Panc1 (cell line): ENCODE measurements at regions not wholly inside any gene's neighbourhood (a gene's known extent, or its start where the extent isn't known, plus 50 kb on each side); places are given as distances from the start of the nearest gene placed in this dataset.

Experiments used
- ATAC-seq: fragments of 200-7000 bp; cut with Tn5 transposase; 2 replicates; pipeline ENCODE4 v1.9.1; 2020; ENCODE audit warnings: mild to moderate bottlenecking, moderate library complexity
- BruUV-seq: library from RNA; stranded (reverse); fragments of 400-500 nt; replicated peaks from 2 replicates; lab custom pipeline; 2021; lab: Mats Ljungman, UMichigan
- CTCF ChIA-PET: fragments of 300-600 bp; sonication (Branson Sonifier 250); formaldehyde crosslinking; loops from one replicate; lab custom pipeline; 2022; ENCODE audit warnings: antibody characterized with exemption; lab: Charles Lee
- POLR2A ChIA-PET: fragments of 300-600 bp; sonication (Branson Sonifier 250); formaldehyde crosslinking; loops from one replicate; lab custom pipeline; 2022; ENCODE audit warnings: antibody characterized with exemption; lab: Charles Lee
- DNase-seq: peaks from one replicate; pipeline ENCODE4 v3.0.0-alpha.2; 2010; ENCODE audit warnings: low read depth, low spot score
- H3K27ac ChIP-seq: 2 replicates; pipeline ENCODE4 v1.5.1; 2011; ENCODE audit warnings: mild to moderate bottlenecking, low read length, inconsistent platforms
- H3K27me3 ChIP-seq: fragments of 200-500 bp; sonication (Bioruptor generic); 2 replicates; pipeline ENCODE4 v1.6.0; 2014; ENCODE audit warnings: low read length, inconsistent platforms; ENCODE audit not compliant: control insufficient read depth, insufficient read depth
- H3K36me3 ChIP-seq: fragments of 200-500 bp; sonication (Bioruptor generic); 2 replicates; pipeline ENCODE4 v1.5.1; 2014; ENCODE audit warnings: inconsistent platforms, mild to moderate bottlenecking, low read length, moderate library complexity; ENCODE audit not compliant: control insufficient read depth, insufficient read depth
- H3K4me1 ChIP-seq: 2 replicates; pipeline ENCODE4 v1.5.1; 2011; ENCODE audit warnings: inconsistent platforms, mild to moderate bottlenecking, low read length, moderate library complexity; ENCODE audit not compliant: control insufficient read depth, insufficient read depth
- H3K4me3 ChIP-seq, 2 experiments: 2 replicates each; pipeline ENCODE4 v1.5.1; 2011 to 2012; ENCODE audit warnings: low read depth in 2 of 2, low read length in 2 of 2, mild to moderate bottlenecking in 2 of 2, inconsistent platforms in 1 of 2, moderate library complexity in 1 of 2
- H3K9me3 ChIP-seq: fragments of 200-500 bp; sonication (Bioruptor generic); 2 replicates; pipeline ENCODE4 v1.5.1; 2014; ENCODE audit warnings: low read depth, mild to moderate bottlenecking, inconsistent platforms, low read length, moderate library complexity; ENCODE audit not compliant: control insufficient read depth, insufficient read depth
- POLR2AphosphoS5 ChIP-seq: IDR thresholded peaks from 2 replicates; pipeline ENCODE4 v1.6.1; 2012; ENCODE audit warnings: mild to moderate bottlenecking, low read depth, low read length, moderate library complexity
- SIN3A ChIP-seq: IDR thresholded peaks from 2 replicates; pipeline ENCODE4 v1.6.1; 2012; ENCODE audit warnings: low read depth, mild to moderate bottlenecking, low read length, moderate library complexity, borderline replicate concordance; ENCODE audit not compliant: insufficient read depth
- TCF7L2 ChIP-seq: IDR thresholded peaks from 2 replicates; pipeline ENCODE4 v1.6.1; 2011; ENCODE audit warnings: mild to moderate bottlenecking, low read depth, low read length, inconsistent platforms
- in situ Hi-C: cut with HindIII; loops from 2 replicates; pipeline ENCODE4 v1.10.0; 2016; ENCODE audit warnings: low sequenced_read_pairs, low pct_unique_long_range_greater_than_20kb
- intact Hi-C: fragments of 100-400 bp; cut with micrococcal nuclease; formaldehyde crosslinking; loops from one replicate; pipeline ENCODE4 v1.10.0; 2022; ENCODE audit not compliant: unreplicated experiment
- TF ChIP-seq, protein P1 (sequence below): fragments of 450-650 bp; IDR thresholded peaks from 2 replicates; pipeline ENCODE4 v1.5.1; 2017; ENCODE audit warnings: mild to moderate bottlenecking
- TF ChIP-seq, protein P2 (sequence below), 2 experiments: IDR thresholded peaks; 2 replicates each; pipeline ENCODE4 v1.6.1; 2011 to 2012; ENCODE audit warnings: low read depth in 2 of 2, control low read depth in 1 of 2, low read length in 1 of 2, mild to moderate bottlenecking in 1 of 2, moderate library complexity in 1 of 2; ENCODE audit not compliant: insufficient read depth in 1 of 2

DNA sequence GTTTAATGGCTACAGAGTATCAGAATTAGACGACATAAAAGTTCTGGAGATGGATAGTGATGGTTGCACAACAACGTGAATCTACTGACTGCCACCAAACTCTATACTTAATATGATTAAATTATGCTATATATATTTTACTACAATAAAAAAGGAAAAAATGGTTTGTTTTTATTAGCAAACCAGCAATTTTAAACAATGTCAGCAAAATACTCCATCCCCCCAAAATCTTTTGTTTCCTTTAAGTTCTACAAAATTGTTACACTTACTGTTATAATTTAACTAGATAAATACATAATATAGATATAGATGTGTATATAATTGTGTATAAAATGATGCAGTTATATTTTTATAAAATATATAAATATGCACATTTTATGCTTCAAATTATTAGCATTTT is 710.8 kb upstream of the UBE2E2 start:
- Histone ChIP-seq H3K4me1 (no peaks in the 10 kb centered on the region), H3K36me3 (no peaks in the 10 kb centered on the region), H3K27me3 (no peaks in the 10 kb centered on the region), H3K9me3 (no peaks in the 10 kb centered on the region), H3K27ac (no peak overlapping the region), H3K4me3 (no peak overlapping the region)
- intact Hi-C loops: no loop called here
- DNase-seq (no peak), ATAC-seq (no peak)
- in situ Hi-C loops: no loop called here
- TF ChIP-seq POLR2AphosphoS5 (no peak), SIN3A (no peak), TCF7L2 (no peak)
- TF ChIP-seq, protein P1, sequence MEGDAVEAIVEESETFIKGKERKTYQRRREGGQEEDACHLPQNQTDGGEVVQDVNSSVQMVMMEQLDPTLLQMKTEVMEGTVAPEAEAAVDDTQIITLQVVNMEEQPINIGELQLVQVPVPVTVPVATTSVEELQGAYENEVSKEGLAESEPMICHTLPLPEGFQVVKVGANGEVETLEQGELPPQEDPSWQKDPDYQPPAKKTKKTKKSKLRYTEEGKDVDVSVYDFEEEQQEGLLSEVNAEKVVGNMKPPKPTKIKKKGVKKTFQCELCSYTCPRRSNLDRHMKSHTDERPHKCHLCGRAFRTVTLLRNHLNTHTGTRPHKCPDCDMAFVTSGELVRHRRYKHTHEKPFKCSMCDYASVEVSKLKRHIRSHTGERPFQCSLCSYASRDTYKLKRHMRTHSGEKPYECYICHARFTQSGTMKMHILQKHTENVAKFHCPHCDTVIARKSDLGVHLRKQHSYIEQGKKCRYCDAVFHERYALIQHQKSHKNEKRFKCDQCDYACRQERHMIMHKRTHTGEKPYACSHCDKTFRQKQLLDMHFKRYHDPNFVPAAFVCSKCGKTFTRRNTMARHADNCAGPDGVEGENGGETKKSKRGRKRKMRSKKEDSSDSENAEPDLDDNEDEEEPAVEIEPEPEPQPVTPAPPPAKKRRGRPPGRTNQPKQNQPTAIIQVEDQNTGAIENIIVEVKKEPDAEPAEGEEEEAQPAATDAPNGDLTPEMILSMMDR: no peak
- BruUV-seq: no TSS peak
- ChIA-PET CTCF (no interaction called here), POLR2A (no interaction called here)

DNA sequence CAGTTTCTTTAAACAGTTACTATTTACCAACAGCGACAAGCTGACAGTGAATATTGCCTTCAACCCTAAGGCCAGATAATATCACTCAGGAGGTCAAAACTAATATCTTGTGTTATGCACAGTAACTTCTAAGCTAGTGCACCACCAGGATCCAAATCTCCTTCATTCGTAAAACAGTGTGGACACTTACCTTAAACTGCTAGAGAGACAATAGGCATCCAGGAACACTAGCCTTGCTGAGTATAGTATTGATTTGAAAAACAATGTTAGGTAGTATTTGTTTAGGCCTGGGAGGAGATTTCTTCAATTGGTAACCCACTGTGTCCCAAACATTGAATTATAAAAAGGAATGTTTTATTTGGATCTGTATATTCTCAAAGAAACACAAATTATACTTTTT is 707.9 kb upstream of the UBE2E2 start:
- Histone ChIP-seq H3K4me1 (no peaks in the 10 kb centered on the region), H3K36me3 (no peaks in the 10 kb centered on the region), H3K27me3 (no peaks in the 10 kb centered on the region), H3K27ac (no peak overlapping the region), H3K9me3 (no peaks in the 10 kb centered on the region), H3K4me3 (no peak overlapping the region)
- in situ Hi-C loops: no loop called here
- no peak for DNase-seq
- BruUV-seq: no TSS peak
- POLR2A ChIA-PET: no interaction called here
- TF ChIP-seq, protein P1: no peak
- TF ChIP-seq TCF7L2 (no peak), SIN3A (no peak), POLR2AphosphoS5 (no peak)
- TF ChIP-seq, protein P2, sequence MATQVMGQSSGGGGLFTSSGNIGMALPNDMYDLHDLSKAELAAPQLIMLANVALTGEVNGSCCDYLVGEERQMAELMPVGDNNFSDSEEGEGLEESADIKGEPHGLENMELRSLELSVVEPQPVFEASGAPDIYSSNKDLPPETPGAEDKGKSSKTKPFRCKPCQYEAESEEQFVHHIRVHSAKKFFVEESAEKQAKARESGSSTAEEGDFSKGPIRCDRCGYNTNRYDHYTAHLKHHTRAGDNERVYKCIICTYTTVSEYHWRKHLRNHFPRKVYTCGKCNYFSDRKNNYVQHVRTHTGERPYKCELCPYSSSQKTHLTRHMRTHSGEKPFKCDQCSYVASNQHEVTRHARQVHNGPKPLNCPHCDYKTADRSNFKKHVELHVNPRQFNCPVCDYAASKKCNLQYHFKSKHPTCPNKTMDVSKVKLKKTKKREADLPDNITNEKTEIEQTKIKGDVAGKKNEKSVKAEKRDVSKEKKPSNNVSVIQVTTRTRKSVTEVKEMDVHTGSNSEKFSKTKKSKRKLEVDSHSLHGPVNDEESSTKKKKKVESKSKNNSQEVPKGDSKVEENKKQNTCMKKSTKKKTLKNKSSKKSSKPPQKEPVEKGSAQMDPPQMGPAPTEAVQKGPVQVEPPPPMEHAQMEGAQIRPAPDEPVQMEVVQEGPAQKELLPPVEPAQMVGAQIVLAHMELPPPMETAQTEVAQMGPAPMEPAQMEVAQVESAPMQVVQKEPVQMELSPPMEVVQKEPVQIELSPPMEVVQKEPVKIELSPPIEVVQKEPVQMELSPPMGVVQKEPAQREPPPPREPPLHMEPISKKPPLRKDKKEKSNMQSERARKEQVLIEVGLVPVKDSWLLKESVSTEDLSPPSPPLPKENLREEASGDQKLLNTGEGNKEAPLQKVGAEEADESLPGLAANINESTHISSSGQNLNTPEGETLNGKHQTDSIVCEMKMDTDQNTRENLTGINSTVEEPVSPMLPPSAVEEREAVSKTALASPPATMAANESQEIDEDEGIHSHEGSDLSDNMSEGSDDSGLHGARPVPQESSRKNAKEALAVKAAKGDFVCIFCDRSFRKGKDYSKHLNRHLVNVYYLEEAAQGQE (IDR thresholded peaks at IDR 0.05; ENCODE audit: insufficient read depth in 1 of 2, low read depth in 2 of 2, low read length in 1 of 2): no peak
- ATAC-seq: no peak
- intact Hi-C loops: no loop called here
- CTCF ChIA-PET: no interaction called here
